CD14-positive monocyte (primary cell): ENCODE measurements at regions not wholly inside any gene's neighbourhood (a gene's known extent, or its start where the extent isn't known, plus 50 kb on each side); places are given as distances from the start of the nearest gene placed in this dataset.

Source experiments
- DNase-seq, 3 donors: peaks; one replicate each; pipeline ENCODE4 v3.0.0-alpha.2; 2011 to 2022
- H2AFZ ChIP-seq: 2 replicates; pipeline ENCODE4 v1.6.0; 2012; ENCODE audit warnings: mild to moderate bottlenecking, low read depth, low read length, inconsistent platforms; ENCODE audit not compliant: insufficient read depth, poor library complexity, severe bottlenecking
- H3K27ac ChIP-seq, 2 donors: 1 replicate in 1 of 2; 2 replicates in 1 of 2; pipeline ENCODE4 v1.5.1; 2012 to 2013; ENCODE audit warnings: low read length in 2 of 2, control low read depth in 1 of 2, inconsistent platforms in 1 of 2, low read depth in 1 of 2, mild to moderate bottlenecking in 1 of 2
- H3K27me3 ChIP-seq, 2 donors: one replicate each; pipeline versions ENCODE4 v1.6.0 to v1.6.1; 2011 to 2013; ENCODE audit warnings: low read length in 2 of 2; ENCODE audit not compliant: control insufficient read depth in 2 of 2, insufficient read depth in 2 of 2
- H3K36me3 ChIP-seq, 2 donors: replicated peaks in 1 of 2; 1 replicate in 1 of 2; 2 replicates in 1 of 2; pipeline versions ENCODE4 v1.5.1 to v1.6.1; 2012 to 2013; ENCODE audit warnings: low read length in 2 of 2, control low read depth in 1 of 2, inconsistent platforms in 1 of 2, mild to moderate bottlenecking in 1 of 2; ENCODE audit not compliant: insufficient read depth in 2 of 2, control insufficient read depth in 1 of 2
- H3K4me1 ChIP-seq, 2 donors: 1 replicate in 1 of 2; 2 replicates in 1 of 2; pipeline versions ENCODE4 v1.5.1 to v1.6.1; 2012 to 2013; ENCODE audit warnings: low read length in 2 of 2, control low read depth in 1 of 2, inconsistent platforms in 1 of 2, mild to moderate bottlenecking in 1 of 2, moderate library complexity in 1 of 2; ENCODE audit not compliant: insufficient read depth in 2 of 2, control insufficient read depth in 1 of 2
- H3K4me2 ChIP-seq: replicated peaks from 2 replicates; pipeline ENCODE3; 2012; ENCODE audit warnings: low read length, moderate library complexity, mild to moderate bottlenecking; ENCODE audit not compliant: poor library complexity, severe bottlenecking; ENCODE audit errors: extremely low read depth
- H3K4me3 ChIP-seq, 3 experiments: fragments of 200-600 bp in 1 of 3; sonication (generic) in 1 of 3; replicated peaks in 1 of 3; 1 replicate in 2 of 3; 2 replicates in 1 of 3; pipeline ENCODE4 v1.5.1; 2011 to 2013; ENCODE audit warnings: low read length in 3 of 3, mild to moderate bottlenecking in 3 of 3, control low read depth in 2 of 3, low read depth in 2 of 3, inconsistent platforms in 1 of 3, moderate library complexity in 1 of 3
- H3K79me2 ChIP-seq: 2 replicates; pipeline ENCODE4 v1.6.0; 2012; ENCODE audit warnings: mild to moderate bottlenecking, control low read depth, inconsistent platforms, low read length, moderate library complexity; ENCODE audit not compliant: insufficient read depth
- H3K9ac ChIP-seq: 2 replicates; pipeline ENCODE4 v1.6.0; 2017; ENCODE audit warnings: low read length, mild to moderate bottlenecking; ENCODE audit not compliant: insufficient read depth, poor library complexity, severe bottlenecking
- H3K9me3 ChIP-seq, 2 donors: replicated peaks in 1 of 2; 1 replicate in 1 of 2; 2 replicates in 1 of 2; pipeline versions ENCODE4 v1.5.1 to v1.6.1; 2012 to 2013; ENCODE audit warnings: low read length in 2 of 2, control low read depth in 1 of 2; ENCODE audit not compliant: control insufficient read depth in 1 of 2, insufficient read depth in 1 of 2
- H4K20me1 ChIP-seq: 2 replicates; pipeline ENCODE4 v1.6.0; 2012; ENCODE audit warnings: mild to moderate bottlenecking, low read length, control low read depth, moderate library complexity; ENCODE audit not compliant: insufficient read depth
- H3K27ac Mint-ChIP-seq, 7 donors: one replicate each; pipeline ENCODE4 v1.8.0; 2020; ENCODE audit warnings: mild to moderate bottlenecking in 7 of 7, mixed read lengths in 7 of 7, moderate library complexity in 6 of 7, inconsistent platforms in 2 of 7
- H3K27me3 Mint-ChIP-seq, 3 donors: one replicate each; pipeline ENCODE4 v1.8.0; 2021 to 2022; ENCODE audit warnings: low read depth in 3 of 3, mild to moderate bottlenecking in 3 of 3, mixed read lengths in 3 of 3, moderate library complexity in 3 of 3, inconsistent platforms in 1 of 3
- H3K36me3 Mint-ChIP-seq, 2 donors: one replicate each; pipeline ENCODE4 v1.8.0; 2020; ENCODE audit warnings: mixed read lengths in 2 of 2, inconsistent platforms in 1 of 2, mild to moderate bottlenecking in 1 of 2
- H3K4me1 Mint-ChIP-seq: one replicate; pipeline ENCODE4 v1.8.0; 2020; ENCODE audit warnings: mild to moderate bottlenecking, mixed read lengths
- H3K4me3 Mint-ChIP-seq, 2 donors: one replicate each; pipeline ENCODE4 v1.8.0; 2020; ENCODE audit warnings: mild to moderate bottlenecking in 2 of 2, mixed read lengths in 2 of 2, moderate library complexity in 1 of 2
- H3K9me3 Mint-ChIP-seq, 7 donors: one replicate each; pipeline ENCODE4 v1.8.0; 2020 to 2022; ENCODE audit warnings: mixed read lengths in 7 of 7, mild to moderate bottlenecking in 6 of 7, moderate library complexity in 6 of 7, inconsistent platforms in 2 of 7
- CTCF ChIP-seq: fragments of 200-600 bp; IDR thresholded peaks from one replicate; pipeline ENCODE4 v1.8.0; 2022; ENCODE audit warnings: antibody characterized with exemption, mild to moderate bottlenecking
- WGBS: methylation state at CpG from one replicate; pipeline ENCODE4 v1.1.5; 2013; ENCODE audit warnings: missing lambda C conversion rate; ENCODE audit not compliant: insufficient coverage; 5-methylcytosine and 5-hydroxymethylcytosine counted together
- intact Hi-C, 2 donors: fragments of 100-400 bp; cut with micrococcal nuclease; formaldehyde crosslinking; loops; one replicate each; pipeline versions ENCODE4 v1.15.0 to v1.15.1; 2023

DNA sequence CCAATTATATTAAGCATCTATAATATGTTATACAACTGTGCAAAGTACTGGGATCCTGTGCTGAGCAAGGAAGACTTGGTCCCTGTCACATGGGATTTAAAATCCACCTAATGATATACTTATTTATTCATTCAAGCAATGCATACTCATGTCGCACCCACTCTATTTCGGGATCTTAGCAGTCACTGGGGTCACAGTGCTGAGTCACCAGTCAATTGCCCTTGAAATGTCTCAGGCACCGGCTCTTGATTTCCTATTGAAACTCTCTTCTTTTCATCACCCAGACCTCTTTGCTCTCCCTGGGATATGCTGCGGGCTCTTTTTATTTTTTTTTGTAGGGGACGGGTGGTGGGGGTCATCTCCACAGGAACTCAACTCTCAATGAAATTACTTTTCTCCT is 194.5 kb upstream of the GAP43 start:
- no peak for TF ChIP-seq CTCF
- Histone ChIP-seq H3K27ac (no peak overlapping the region), H3K9ac (no peak overlapping the region), H3K4me1 (no peaks in the 10 kb centered on the region), H3K4me3 (no peak overlapping the region), H3K27me3 (no peaks in the 10 kb centered on the region), H3K36me3 (no peaks in the 10 kb centered on the region), H4K20me1 (no peaks in the 10 kb centered on the region), H3K79me2 (no peaks in the 10 kb centered on the region), H2AFZ (no peak overlapping the region), H3K9me3 (no peaks in the 10 kb centered on the region), H3K4me2 (no peak overlapping the region)
- intact Hi-C loops = no loop called here
- WGBS = 89% methylated on average over 3 of the region's 5 CpGs
- no peaks in the 10 kb centered on the region for H3K36me3 Mint-ChIP-seq
- peaks cover 0 to 4% (median 0%) of the 10 kb centered on the region in 7 donors for H3K9me3 Mint-ChIP-seq
- no peaks in the 10 kb centered on the region for H3K4me1 Mint-ChIP-seq
- H3K27ac Mint-ChIP-seq = no peak overlapping the region
- DNase-seq = no peak
- H3K4me3 Mint-ChIP-seq = no peak overlapping the region
- peaks cover 0 to 1% (median 0%) of the 10 kb centered on the region in 3 donors for H3K27me3 Mint-ChIP-seq

DNA sequence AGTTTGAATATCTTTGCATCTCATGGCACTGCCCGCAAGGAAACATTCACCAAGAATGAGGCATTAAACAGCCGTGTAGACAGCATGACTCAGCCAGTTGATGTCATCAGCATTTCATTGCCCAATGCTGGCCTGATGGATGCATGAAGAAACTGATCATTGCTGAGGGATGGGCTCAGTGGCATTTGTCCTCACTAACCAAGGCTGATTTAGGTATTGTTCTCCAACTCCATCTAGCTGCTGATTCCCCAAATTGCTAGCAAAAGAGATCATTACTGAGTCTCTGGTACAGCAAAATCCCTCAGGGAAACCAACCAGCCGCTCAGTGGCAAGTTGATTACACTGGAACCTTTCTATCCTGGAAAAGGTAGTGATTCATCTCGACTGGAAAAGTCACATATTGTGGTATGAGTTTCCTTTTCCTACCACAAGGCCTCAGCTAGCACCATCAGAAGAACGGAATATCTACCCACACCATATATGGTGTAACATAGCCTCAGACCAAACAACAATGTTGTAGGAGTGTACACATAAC is 186.5 kb upstream of the GAP43 start:
- Histone ChIP-seq H3K36me3 (no peaks in the 10 kb centered on the region), H3K27me3 (no peaks in the 10 kb centered on the region), H3K4me3 (no peak overlapping the region), H3K27ac (no peak overlapping the region), H3K79me2 (no peaks in the 10 kb centered on the region), H3K4me1 (no peaks in the 10 kb centered on the region), H3K4me2 (no peak overlapping the region), H3K9ac (no peak overlapping the region), H4K20me1 (no peaks in the 10 kb centered on the region), H3K9me3 (no peaks in the 10 kb centered on the region), H2AFZ (no peak overlapping the region)
- WGBS = 67% methylated on average over 2 of the region's 5 CpGs
- DNase-seq = no peak
- TF ChIP-seq CTCF = no peak
- Mint-ChIP-seq H3K27ac (no peak overlapping the region), H3K36me3 (no peaks in the 10 kb centered on the region), H3K4me1 (no peaks in the 10 kb centered on the region), H3K27me3 (no peaks in the 10 kb centered on the region), H3K9me3 (peaks cover 0 to 8% (median 0%) of the 10 kb centered on the region in 7 donors), H3K4me3 (no peak overlapping the region)
- intact Hi-C loops = no loop called here
